OCI-LY7 (cell line): ENCODE measurements at regions not wholly inside any gene's neighbourhood (a gene's known extent, or its start where the extent isn't known, plus 50 kb on each side); places are given as distances from the start of the nearest gene placed in this dataset.

Source experiments
- BruUV-seq: library from RNA; stranded (reverse); fragments of 400-500 nt; replicated peaks from 2 replicates; lab custom pipeline; 2021; lab: Mats Ljungman, UMichigan
- CTCF ChIA-PET: fragments of 300-600 bp; sonication (Branson Sonifier 250); formaldehyde crosslinking; loops from one replicate; lab custom pipeline; 2022; ENCODE audit warnings: antibody characterized with exemption; ENCODE audit not compliant: unreplicated experiment; lab: Charles Lee
- POLR2A ChIA-PET: fragments of 300-600 bp; sonication (Branson Sonifier 250); formaldehyde crosslinking; loops from one replicate; lab custom pipeline; 2022; ENCODE audit warnings: antibody characterized with exemption; lab: Charles Lee
- DNase-seq: peaks from one replicate; pipeline ENCODE4 v3.0.0-alpha.2; 2015; ENCODE audit warnings: low spot score
- H2AFZ ChIP-seq: fragments of 200-600 bp; sonication (generic), shearing (Covaris generic); 2 replicates; pipeline ENCODE4 v1.6.1; 2014; ENCODE audit warnings: mild to moderate bottlenecking, antibody characterized with exemption, low read length, moderate library complexity
- H3K27ac ChIP-seq: fragments of 200-600 bp; sonication (generic); 2 replicates; pipeline ENCODE4 v1.5.1; 2014; ENCODE audit warnings: mixed run types, low read depth, mild to moderate bottlenecking, moderate library complexity, low read length, inconsistent platforms; ENCODE audit not compliant: poor library complexity, severe bottlenecking
- H3K36me3 ChIP-seq: fragments of 200-600 bp; sonication (generic); 2 replicates; pipeline ENCODE4 v1.6.1; 2014; ENCODE audit warnings: mild to moderate bottlenecking, antibody characterized with exemption, low read length, moderate library complexity, mixed read lengths; ENCODE audit not compliant: insufficient read depth
- H3K4me1 ChIP-seq: fragments of 200-600 bp; sonication (generic); 2 replicates; pipeline ENCODE4 v1.5.1; 2014; ENCODE audit warnings: mild to moderate bottlenecking, low read length; ENCODE audit not compliant: insufficient read depth, poor library complexity, severe bottlenecking
- H3K4me2 ChIP-seq: fragments of 200-600 bp; sonication (generic); 2 replicates; pipeline ENCODE4 v1.6.1; 2014; ENCODE audit warnings: mild to moderate bottlenecking, low read length
- H3K4me3 ChIP-seq: fragments of 200-600 bp; sonication (generic); 2 replicates; pipeline ENCODE4 v1.5.1; 2014; ENCODE audit warnings: mild to moderate bottlenecking, low read depth, low read length; ENCODE audit not compliant: poor library complexity, severe bottlenecking
- H3K79me2 ChIP-seq: fragments of 200-600 bp; sonication (generic); 2 replicates; pipeline ENCODE4 v1.6.1; 2016; ENCODE audit warnings: low read depth, mild to moderate bottlenecking, low read length, moderate library complexity, mixed read lengths; ENCODE audit not compliant: insufficient read depth
- H3K9me2 ChIP-seq: fragments of 200-600 bp; sonication (generic); 2 replicates; pipeline ENCODE4 v1.6.1; 2016; ENCODE audit warnings: mild to moderate bottlenecking, low read length, mixed read lengths; ENCODE audit not compliant: insufficient read depth
- H3K9me3 ChIP-seq: fragments of 200-600 bp; sonication (generic); 2 replicates; pipeline ENCODE4 v1.6.1; 2014; ENCODE audit warnings: mild to moderate bottlenecking, mixed run types, low read length, mixed read lengths
- H4K20me1 ChIP-seq: fragments of 200-600 bp; sonication (generic); 2 replicates; pipeline ENCODE4 v1.6.1; 2014; ENCODE audit warnings: mild to moderate bottlenecking, antibody characterized with exemption, low read length, moderate library complexity, mixed read lengths; ENCODE audit not compliant: insufficient read depth
- CTCF ChIP-seq: fragments of 200-600 bp; sonication (generic); conservative IDR thresholded peaks from 2 replicates; pipeline ENCODE4 v1.5.1; 2014; ENCODE audit warnings: mild to moderate bottlenecking, antibody characterized with exemption, low read length, moderate library complexity, mixed read lengths
- EZH2phosphoT487 ChIP-seq: fragments of 200-600 bp; sonication (generic); IDR thresholded peaks from 2 replicates; pipeline ENCODE4 v1.6.1; 2018; ENCODE audit warnings: low read depth, borderline replicate concordance, mild to moderate bottlenecking, mixed run types, antibody characterized with exemption, low read length, moderate library complexity, mixed read lengths
- intact Hi-C: fragments of 100-400 bp; cut with micrococcal nuclease; formaldehyde crosslinking; loops from one replicate; pipeline ENCODE4 v1.10.0; 2022; ENCODE audit not compliant: unreplicated experiment

GRCh38 chr6:79778816-79779215 lies 147.7 kb downstream of the SH3BGRL2 start:
- ChIA-PET POLR2A (no interaction called here), CTCF (no interaction called here)
- no peak overlapping the region for H3K4me3 ChIP-seq
- no peaks in the 10 kb centered on the region for H3K9me3 ChIP-seq
- no peak overlapping the region for H3K4me2 ChIP-seq
- no peaks in the 10 kb centered on the region for H4K20me1 ChIP-seq
- BruUV-seq, result no TSS peak
- H3K4me1 ChIP-seq, result no peaks in the 10 kb centered on the region
- no peaks in the 10 kb centered on the region for H3K79me2 ChIP-seq
- TF ChIP-seq EZH2phosphoT487 (no peak), CTCF (no peak)
- DNase-seq, result no peak
- no peak overlapping the region for H2AFZ ChIP-seq
- no peak overlapping the region for H3K27ac ChIP-seq
- no peaks in the 10 kb centered on the region for H3K9me2 ChIP-seq
- no peaks in the 10 kb centered on the region for H3K36me3 ChIP-seq
- intact Hi-C loops, result loop anchor here (2.0 to 5.0 kb wide), 3 partner anchors 33 to 316 kb away; no protein-coding TSS in a partner anchor

- peak overlapping the region; percentile 74 for H2AFZ ChIP-seq
- intact Hi-C loops, result loop anchor here (2.0 to 5.0 kb wide), 3 partner anchors 34 to 317 kb away; no protein-coding TSS in a partner anchor
- DNase-seq, result peak; percentile 66
- H3K9me3 ChIP-seq, result no peaks in the 10 kb centered on the region
- TF ChIP-seq EZH2phosphoT487 (no peak), CTCF (peak; percentile 90)
- H3K9me2 ChIP-seq, result no peaks in the 10 kb centered on the region
- H3K36me3 ChIP-seq, result no peaks in the 10 kb centered on the region
- ChIA-PET CTCF (no interaction called here), POLR2A (no interaction called here)
- no peaks in the 10 kb centered on the region for H4K20me1 ChIP-seq
- peak overlapping the region; percentile 77 for H3K4me2 ChIP-seq
- H3K4me1 ChIP-seq, result no peaks in the 10 kb centered on the region
- H3K79me2 ChIP-seq, result no peaks in the 10 kb centered on the region
- peak overlapping the region; percentile 43 for H3K4me3 ChIP-seq
- BruUV-seq, result no TSS peak
- no peak overlapping the region for H3K27ac ChIP-seq
Observed at GRCh38 chr6:79777713-79778579, 146.8 kb downstream of the SH3BGRL2 start.

- CTCF ChIA-PET, result no interaction called here
- no peak overlapping the region for H3K4me2 ChIP-seq
- no peaks in the 10 kb centered on the region for H3K36me3 ChIP-seq
- DNase-seq, result no peak
- H3K79me2 ChIP-seq, result no peaks in the 10 kb centered on the region
- H4K20me1 ChIP-seq, result no peaks in the 10 kb centered on the region
- H3K4me3 ChIP-seq, result no peak overlapping the region
- H3K9me2 ChIP-seq, result no peaks in the 10 kb centered on the region
- H3K4me1 ChIP-seq, result no peaks in the 10 kb centered on the region
- intact Hi-C loops, result loop anchor here (5.0 kb wide), 1 partner anchor 36 kb away; no protein-coding TSS in a partner anchor
- H3K27ac ChIP-seq, result no peak overlapping the region
- H2AFZ ChIP-seq, result no peak overlapping the region
- no TSS peak for BruUV-seq
- no peak for TF ChIP-seq CTCF
- TF ChIP-seq EZH2phosphoT487, result no peak
- no peaks in the 10 kb centered on the region for H3K9me3 ChIP-seq
- POLR2A ChIA-PET, result no interaction called here
Observed at GRCh38 chr6:79776076-79776475, 144.9 kb downstream of the SH3BGRL2 start.
